NCI-H345 (cell line): ENCODE measurements at regions not wholly inside any gene's neighbourhood (a gene's known extent, or its start where the extent isn't known, plus 50 kb on each side); places are given as distances from the start of the nearest gene placed in this dataset.
"Not testable (repeated sequence)": the region's sequence is repeated elsewhere in the genome, so short reads cannot be mapped to it uniquely, and the experiment has no call there.

Experiments used
- DNase-seq: peaks from one replicate; lab custom pipeline; 2025; lab: John Stamatoyannopoulos, UW

DNA sequence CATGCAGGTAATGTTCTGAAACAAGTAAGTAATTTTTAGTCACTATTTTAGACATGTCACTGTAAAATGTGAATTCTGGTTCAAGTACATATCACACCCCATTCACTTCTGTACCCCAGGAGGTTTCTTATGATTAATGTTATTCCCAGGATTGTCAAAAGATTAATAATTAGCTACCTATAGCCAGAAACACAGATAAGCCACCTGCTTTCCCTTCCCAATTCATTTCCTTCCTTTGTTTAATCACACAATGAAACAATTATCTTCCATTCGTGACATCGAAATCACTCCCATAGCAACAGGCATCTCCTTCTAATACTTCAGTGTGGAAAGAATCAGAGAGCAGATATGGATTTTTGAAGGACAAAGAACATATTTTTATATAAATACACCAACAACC is 1650.3 kb upstream of the CELF4 start:
- DNase-seq: no peak

DNA sequence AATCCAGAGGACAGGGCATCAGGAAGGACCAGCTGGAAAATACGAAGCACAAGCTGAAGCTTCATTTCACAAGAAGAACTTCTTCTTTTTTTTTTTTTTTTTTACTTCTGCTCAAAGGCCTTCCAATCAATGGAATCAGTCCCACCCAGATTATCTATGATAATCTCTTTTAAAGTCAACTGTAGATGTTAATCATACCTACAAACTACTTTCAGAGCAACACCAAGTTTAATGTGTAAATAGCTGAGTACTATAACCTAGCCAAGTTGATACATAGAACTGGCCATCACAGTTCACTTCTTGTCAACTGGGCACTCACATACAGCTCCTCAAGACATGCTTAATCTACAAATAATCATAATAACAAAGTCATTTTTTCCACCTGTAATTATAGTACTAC is 1645.9 kb upstream of the CELF4 start:
- no peak for DNase-seq

DNA sequence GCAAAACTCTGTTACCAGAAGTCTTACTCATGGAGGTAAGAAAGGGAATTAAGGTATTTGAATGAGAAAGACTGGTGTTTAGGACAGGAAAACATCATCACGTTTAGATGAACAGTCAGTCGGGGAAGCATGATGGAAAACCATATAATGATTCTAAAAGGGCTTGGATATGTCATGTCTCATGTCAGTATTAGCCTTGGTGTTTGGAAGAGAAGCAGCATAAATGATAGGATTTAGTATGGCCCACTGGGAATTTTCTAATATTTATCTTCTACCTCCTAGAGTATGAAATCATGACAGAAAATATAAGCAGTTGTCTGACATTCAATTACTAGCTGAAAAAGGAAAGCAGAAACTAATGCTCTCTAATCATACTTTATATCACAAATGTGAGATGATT is 1643.6 kb upstream of the CELF4 start:
- no peak for DNase-seq

DNA sequence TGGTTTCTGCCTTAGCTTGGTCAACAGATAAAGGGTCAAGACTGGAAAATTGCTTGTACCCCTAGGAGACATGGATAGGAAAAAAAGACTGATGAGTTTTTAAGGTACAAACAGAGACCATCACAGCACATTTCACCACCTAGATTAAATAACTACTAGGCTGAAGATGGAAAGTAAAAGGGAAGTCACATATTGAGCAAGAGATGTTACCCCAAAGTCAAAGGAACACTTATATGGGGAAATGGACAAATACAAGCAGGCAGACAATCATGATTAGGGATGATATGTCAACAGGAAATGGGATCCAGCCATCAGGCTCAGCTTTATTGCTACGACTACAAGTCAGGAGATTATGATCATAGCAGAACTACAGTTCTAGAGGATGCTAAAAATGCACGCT is 1643.1 kb upstream of the CELF4 start:
- DNase-seq: no peak

DNA sequence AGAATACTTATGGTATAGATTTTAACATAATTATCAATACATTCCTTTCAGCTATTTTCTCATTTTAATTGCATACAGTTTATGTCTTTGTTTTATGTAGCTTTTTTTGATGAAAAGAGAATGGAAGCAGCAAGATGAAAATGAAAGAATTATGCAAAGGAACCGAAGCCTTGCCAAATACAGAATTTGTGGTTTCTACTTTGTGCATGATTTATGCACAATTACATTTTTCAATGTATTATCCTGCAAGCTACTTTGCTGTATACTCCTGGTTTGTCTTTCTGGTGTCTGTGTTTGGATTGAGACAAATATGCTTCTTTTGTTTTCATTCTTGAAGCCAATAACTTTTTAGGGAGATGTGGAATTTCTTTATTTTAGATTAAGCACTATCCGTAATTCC is 1642.6 kb upstream of the CELF4 start:
- no peak for DNase-seq

DNA sequence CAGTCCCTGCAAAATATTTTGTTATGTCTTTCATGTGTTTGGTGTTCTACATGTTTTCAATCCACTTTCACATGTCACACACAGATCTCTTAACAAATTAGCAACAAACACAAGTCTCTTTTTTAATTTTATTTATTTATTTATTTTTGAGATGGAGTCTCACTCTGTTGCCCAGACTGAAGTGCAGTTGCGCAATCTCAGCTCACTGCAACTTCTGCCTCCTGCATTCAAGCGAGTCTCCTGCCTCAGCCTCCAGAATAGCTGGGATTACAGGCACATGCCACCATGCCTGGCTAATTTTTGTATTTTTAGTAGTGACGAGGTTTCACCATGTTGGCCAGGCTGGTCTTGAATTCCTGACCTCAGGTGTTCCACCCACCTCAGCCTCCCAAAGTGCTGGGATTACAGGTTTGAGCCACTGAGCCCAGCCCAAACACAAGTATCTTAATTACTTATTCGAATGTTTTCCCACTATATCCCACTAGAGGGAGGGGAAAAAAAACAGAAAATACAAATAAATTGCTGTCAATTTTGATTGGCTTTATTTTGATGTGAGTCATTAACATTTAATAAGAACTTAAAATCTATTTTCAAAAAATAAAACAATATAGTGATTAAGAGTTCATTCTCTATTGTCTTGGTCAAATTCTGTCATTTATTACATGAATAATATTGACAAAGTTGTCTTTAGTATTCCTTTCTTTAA is 1641.0 kb upstream of the CELF4 start:
- DNase-seq: not testable (repeated sequence)

DNA sequence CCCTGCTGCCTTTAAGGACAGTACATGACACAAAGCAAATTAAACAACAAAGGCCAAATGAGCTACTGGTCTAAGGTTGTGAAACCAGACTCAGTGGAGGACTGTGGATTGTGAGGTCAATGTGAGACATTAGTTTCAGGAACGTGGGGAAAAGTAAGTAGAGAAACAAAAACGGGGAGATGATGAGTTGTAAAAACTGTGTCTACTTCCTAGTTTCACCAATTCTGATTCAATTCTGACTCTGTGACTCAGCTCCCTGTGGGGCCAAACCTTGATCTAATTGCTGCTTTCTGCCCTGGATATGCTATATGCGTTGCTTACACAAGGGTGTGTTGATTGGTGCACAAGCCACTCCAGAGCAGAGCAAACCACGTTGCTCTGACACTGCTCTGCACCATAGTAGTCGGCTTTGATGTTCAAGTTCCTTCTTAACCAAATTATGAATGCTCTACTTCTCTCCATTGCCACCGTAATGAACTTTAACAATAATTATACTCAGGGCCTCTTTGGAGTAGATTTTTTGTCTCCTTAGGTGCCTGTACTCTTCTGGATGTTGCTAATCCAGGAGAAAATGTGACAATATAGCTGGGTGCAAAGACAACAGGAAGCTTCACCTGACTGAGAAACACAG is 1640.1 kb upstream of the CELF4 start:
- DNase-seq: no peak

DNA sequence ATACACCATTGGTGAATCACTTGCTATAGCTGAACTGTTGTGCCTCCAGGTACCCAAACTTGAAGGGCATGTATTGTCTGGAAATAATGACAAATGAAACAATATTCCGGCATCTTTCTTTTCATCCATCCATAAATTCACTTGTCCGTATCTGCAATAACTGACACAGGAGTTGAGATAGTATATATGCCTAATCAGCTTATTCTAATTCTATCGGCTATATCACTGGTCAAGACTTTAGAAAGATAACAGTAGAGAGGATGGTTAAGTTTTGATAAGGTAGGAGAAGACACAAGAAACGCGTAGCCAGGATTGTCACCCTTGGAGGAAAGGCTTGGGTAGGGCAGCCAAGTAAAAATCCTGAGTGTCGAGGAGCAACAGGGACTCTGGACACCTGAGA is 1634.6 kb upstream of the CELF4 start:
- no peak for DNase-seq

DNA sequence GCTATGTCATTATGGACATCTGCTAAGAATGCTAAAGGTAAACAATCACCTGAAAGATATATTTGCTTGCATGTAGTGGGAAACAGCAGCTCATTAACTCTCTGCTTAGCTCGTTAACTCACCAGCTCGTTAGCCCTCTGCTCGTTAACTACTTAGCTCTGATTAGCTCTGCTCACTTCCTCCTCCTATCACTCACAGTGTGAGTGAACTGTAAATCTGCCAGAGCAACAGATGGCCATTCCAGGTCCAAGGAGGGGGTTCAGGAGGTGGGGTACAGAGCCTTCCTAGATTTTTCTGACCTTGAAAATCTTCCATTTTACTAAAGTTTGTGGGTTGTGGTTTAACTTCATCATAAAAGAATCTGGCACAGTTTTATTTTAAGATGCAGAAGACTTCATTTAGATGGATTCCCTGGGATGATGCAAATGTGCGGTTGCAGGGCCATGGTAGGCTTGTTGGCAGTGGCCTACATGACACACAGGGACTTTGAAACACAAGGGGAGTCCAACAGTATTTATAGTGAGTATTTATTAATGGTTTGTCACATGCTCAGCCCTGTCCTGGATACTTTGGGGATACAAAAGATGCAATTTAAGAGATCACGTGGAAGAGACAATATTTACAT is 1633.7 kb upstream of the CELF4 start:
- DNase-seq: no peak

DNA sequence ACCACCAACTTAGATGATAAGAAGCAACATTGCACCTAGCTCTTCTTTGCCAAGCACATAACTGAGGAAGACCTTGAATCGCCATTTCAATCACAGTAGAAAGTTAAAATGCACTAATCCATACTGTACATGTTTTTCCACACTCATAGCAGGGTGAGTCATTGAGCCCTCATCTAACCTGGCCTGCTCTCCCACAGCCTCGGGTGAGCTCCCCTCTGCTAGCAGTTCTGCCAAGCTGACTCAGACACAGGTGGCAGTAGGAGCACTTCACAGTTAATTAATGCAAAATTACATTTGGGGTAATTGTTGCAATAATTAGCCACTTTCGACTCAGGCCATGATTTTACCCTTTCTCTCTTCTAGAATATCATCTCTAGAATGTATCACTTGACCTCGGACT is 1632.8 kb upstream of the CELF4 start:
- no peak for DNase-seq

DNA sequence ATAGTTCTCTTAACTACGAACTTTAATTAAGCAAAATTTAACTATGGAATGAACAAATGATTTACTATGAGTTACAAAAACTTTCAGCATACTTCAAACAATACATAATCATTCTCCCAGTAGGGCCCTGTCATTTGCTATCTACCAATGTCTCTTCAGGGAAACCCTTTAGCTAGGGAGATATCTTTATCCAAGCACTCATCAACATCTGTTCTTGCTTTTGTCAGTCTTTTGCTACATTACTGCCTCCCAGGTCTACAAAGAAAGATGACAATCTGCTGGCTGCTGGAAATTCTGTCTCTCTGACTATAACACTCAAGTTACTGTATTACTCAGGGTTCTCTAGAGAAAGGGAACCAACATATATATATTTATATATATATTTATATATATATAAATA is 1626.3 kb upstream of the CELF4 start:
- DNase-seq: no peak

DNA sequence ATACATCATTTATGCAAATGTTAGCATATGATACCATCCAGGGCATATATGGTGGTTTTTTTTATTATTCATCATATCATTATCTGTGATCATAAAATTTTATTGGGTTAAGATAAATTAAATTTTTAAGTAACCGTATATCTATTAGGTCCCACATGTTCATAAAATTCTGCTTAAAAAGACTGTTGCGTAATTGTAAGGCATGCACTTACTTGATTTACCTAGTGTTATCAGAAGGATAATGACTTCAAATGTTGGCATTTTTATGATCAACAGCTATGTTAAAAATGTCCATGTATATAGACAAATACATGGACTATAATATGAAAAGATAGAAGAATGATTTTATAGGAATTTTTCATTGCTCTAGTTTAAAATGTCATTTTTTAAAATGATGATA is 1625.5 kb upstream of the CELF4 start:
- DNase-seq: no peak

DNA sequence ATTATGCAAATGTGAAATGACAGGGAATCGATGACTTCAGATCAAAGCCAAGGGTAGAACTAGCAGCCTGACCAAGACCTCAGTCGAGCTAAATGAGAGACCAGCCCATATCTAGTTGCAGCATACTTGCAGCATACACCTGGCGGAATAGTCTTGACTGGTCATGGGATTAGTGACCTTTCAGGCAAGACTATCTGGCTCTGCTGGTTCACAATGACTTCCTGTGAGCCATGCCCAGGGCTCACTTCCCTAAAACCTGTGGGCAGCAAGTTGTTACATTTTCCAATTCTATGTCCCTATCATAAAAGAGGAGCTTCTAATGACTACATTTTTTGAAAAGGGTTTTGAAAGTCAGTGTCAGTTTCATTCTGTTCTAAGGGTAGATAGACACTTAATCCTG is 1624.9 kb upstream of the CELF4 start:
- DNase-seq: no peak

DNA sequence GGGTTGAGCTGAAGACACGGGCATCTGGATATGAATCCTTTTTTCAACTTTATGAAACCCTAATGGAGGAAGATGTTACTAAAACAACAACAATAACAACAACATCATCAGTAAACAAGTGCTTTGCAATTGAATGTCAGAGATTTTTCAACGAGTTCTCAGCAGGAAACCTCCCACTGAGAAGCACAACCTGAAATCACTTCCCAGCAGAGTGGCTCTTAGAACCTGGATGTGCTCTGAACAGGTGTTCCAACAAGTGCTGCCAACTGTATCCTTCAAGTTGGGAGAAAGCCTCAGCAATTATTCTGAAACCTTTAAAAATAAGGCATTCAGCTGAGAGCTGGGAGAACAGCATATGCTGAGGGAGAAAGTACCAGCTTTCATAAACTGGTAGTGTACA is 1622.7 kb upstream of the CELF4 start:
- peak; percentile 72 for DNase-seq

DNA sequence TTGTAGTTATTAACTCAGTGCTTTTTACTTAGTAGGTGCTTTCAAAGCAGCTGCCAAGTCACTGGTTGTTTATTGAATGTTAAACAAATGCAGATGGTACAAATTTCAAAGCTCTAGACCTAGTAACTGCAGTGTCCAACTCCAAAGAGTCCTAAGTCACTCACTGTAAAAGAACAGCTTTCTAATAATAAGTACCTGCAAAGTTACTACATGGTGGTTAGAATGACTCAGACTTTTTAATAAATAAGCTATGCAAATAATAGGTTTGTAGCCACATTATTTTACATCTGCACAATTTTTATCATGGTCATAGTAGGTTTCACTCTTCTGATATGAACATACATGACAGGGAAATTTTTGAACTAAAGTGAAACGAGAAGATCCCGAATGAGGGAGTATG is 1620.4 kb upstream of the CELF4 start:
- DNase-seq: no peak

DNA sequence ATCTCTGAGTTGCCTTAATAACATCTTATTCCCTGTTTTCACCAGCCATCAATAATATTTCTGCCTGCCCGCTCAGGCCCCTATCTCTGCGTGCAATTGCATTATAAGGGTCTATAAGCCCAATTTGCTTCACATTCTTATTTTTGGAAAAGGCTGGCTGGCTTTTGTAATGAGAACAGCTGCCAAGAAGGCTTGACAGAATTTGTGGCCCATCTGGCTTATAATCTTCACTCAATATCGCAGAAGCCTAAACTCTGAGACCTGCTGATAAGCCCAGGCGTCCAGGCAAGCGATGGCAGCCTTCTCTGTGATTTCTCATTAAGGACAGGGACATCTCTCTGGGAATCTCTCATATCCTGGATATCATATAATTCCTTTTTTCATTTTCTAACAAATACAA is 1618.6 kb upstream of the CELF4 start:
- DNase-seq: no peak

DNA sequence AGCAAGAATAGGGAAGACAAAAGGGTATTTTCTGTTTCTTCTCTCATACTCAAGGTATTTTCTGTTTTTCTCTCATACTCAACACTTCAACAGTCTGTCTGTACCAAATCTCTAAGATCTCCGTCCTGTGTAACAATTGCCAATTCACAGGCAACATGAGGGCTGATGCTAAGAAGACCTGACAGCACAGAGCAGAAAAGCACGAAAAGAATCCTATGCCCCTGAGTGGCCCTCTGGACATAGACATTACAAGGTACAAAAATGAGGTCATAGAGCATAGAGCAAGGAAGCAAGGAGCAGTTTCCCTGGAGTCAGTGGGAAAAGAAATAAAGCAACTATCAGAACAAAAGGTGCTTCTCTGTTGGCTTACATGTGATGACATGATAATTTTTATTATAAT is 1612.6 kb upstream of the CELF4 start:
- DNase-seq: no peak

DNA sequence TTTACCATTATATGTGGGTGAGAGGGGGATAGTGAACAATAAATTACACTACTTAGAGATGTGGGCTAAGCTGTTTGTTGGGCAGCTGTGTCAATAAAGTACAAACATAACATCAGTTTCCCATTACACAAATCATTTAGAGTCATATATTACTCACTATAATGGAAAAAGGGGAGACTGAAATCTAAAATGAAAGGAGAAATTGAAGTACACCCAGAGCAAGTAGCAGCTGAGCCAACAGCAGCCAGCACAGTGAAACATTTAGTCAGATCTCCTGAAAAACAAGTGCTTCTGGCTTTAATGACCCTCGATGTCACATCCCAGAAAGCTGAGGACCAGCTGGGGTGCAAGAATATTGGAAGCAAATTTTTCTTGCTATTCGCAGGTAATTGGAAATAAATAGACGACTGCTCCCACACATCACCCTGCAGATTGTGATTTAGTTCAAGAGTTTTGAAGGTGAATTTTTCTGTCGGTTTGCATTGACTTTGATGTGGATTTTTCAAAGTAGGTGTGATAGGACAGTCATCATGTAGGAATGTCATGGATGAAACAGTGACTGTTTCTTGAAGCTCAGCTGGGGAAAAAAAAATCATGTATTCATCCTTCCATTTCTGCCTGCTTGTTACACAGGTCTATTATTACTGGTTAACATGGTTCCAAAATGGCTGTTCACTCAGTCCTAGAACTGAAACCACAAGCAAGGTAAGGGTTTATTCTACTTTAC is 1607.3 kb upstream of the CELF4 start:
- DNase-seq: peak; percentile 51

DNA sequence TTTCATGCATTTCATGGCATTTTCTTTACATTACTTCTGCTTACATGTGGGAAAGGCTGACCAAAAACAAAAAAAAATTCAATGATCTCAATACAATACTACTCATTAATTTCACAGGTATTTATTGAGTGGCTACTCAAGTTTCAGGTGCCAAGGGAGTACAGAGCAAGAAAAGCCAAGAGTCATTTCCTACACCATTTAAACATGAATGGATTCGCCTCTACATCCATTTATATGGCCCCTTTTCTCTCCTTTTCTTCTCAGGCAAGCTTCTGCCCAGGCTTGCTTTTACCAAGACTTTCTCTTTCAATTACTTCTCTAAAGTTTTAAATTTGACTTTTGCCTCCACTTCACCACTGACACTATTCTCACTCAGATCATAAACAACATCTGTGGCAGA is 1603.1 kb upstream of the CELF4 start:
- DNase-seq: no peak

DNA sequence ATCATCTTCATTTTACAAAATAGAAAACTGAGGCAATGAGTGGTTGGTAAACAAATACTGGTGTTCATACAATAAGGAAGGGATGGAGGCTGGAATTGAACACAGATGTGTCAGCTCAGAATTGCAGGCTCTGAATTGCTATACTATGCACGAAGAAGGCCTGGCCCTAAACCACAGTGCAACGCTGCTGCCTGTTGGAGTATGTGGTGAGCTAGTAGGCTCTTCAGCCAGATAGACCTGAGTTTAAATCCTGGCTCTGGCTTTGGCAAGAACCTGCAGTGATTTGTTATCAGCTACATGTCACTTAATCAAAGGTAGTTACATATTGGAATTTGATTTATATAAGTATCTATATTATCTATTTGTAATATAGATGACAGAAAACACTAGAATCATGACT is 1602.4 kb upstream of the CELF4 start:
- no peak for DNase-seq

DNA sequence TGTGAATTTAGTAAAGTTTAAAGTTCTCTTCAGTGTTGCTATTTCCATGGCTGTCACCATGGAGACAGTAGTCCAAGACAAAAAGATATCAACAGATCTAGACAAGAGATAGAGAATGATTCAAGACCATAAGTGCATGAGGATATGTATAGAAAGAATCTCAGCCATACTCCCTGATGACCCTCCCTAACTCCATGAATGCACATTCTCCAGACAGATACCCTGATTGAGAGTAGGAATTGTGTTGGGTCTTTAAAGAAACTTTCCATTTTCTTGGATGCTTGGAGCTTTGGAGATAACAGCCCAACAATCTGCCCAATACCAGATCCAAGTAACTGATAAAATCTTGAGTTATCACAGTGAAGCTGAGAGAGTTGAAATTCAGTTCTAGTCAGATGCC is 1601.2 kb upstream of the CELF4 start:
- DNase-seq: no peak

DNA sequence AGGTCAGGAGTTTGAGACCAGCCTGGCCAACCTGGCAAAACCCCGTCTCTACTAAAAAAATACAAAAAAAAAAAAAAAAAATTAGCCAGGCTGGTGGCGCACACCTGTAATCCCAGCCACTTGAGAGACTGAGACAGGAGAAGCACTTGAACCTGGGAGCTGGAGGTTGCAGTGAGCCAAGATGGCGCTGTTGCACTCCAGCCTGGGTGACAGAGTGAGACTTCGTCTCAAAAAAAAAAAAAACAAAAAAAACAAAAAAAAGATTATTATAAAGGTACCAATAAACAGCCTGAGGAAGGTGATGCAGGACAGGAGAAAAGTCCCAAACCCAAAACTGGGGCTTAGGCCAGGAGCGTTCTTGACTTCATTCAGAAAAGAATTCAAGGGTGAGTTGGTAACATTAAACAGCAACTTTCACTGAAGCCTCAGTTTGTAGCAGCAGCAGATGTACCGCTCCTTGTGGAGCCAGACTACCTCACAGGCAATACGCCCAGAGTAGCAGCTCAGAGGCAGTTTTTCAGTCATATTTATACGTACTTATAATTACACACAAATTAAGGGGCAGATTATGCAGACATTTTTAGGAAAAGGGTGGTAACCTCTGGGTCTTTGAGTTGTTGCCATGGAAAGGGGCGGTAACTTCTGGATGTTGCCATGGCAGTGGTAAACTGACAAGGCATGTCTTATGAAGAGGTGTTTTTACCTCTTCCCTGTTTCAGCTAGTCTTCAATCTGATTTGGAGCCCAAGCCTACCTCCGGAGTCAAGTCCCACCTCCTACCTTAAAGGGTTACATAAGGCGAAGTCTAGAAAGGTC is 1596.6 kb upstream of the CELF4 start:
- no peak for DNase-seq
